K562 (cell line): ENCODE measurements at regions not wholly inside any gene's neighbourhood (a gene's known extent, or its start where the extent isn't known, plus 50 kb on each side); places are given as distances from the start of the nearest gene placed in this dataset.
A peak's percentile ranks its signal among the peaks of the same experiment; 100 is the strongest.

Experiments
- ARHGAP35 ChIP-seq: fragments of 450-650 bp; IDR thresholded peaks from 2 replicates; pipeline ENCODE4 v1.6.1; 2018; ENCODE audit not compliant: partially characterized antibody
- ARID2 ChIP-seq: fragments of 450-650 bp; IDR thresholded peaks from 2 replicates; pipeline ENCODE4 v1.6.1; 2017; ENCODE audit warnings: antibody characterized with exemption, mild to moderate bottlenecking
- CAMTA2 ChIP-seq: fragments of 250-450 bp; sonication (Bioruptor Pico); conservative IDR thresholded peaks from 2 replicates; pipeline ENCODE4 v1.5.1; 2022
- CC2D1A ChIP-seq: fragments of 450-650 bp; IDR thresholded peaks from 2 replicates; pipeline ENCODE4 v1.6.1; 2017; ENCODE audit warnings: mild to moderate bottlenecking
- E2F4 ChIP-seq: sonication (generic); formaldehyde crosslinking; IDR thresholded peaks from 2 replicates; pipeline ENCODE4 v1.8.0; 2022; ENCODE audit warnings: mild to moderate bottlenecking, low read depth, missing genetic modification reagents
- FOXM1 ChIP-seq, 2 experiments: fragments of 450-650 bp in 1 of 2; sonication (generic) in 1 of 2; formaldehyde crosslinking in 1 of 2; IDR thresholded peaks; 2 replicates each; pipeline versions ENCODE4 v1.6.1 to v1.9.0; 2017 to 2022; ENCODE audit warnings: low read depth in 2 of 2, mild to moderate bottlenecking in 2 of 2, missing genetic modification reagents in 1 of 2, moderate library complexity in 1 of 2
- GTF2B ChIP-seq: IDR thresholded peaks from 2 replicates; pipeline ENCODE4 v1.6.1; 2011; ENCODE audit not compliant: insufficient read length; ENCODE audit errors: extremely low read depth
- ILF3 ChIP-seq: fragments of 450-650 bp; IDR thresholded peaks from 2 replicates; pipeline ENCODE4 v1.6.1; 2018; ENCODE audit warnings: antibody characterized with exemption, mild to moderate bottlenecking, moderate library complexity, borderline replicate concordance
- KLF1 ChIP-seq: fragments of 450-650 bp; IDR thresholded peaks from 2 replicates; pipeline ENCODE4 v1.6.1; 2016; ENCODE audit warnings: missing genetic modification characterization, missing compliant biosample characterization
- LARP7 ChIP-seq: fragments of 450-650 bp; IDR thresholded peaks from 2 replicates; pipeline ENCODE4 v1.6.1; 2016
- MBD2 ChIP-seq: sonication (generic); IDR thresholded peaks from 2 replicates; pipeline ENCODE4 v1.6.1; 2016; ENCODE audit warnings: low read depth, borderline replicate concordance
- MCM2 ChIP-seq: fragments of 450-650 bp; IDR thresholded peaks from 2 replicates; pipeline ENCODE4 v1.6.1; 2017; ENCODE audit warnings: low read depth, mild to moderate bottlenecking
- NR4A1 ChIP-seq, 2 experiments: fragments of 250-450 bp in 1 of 2; fragments of 450-650 bp in 1 of 2; sonication (Bioruptor Pico) in 1 of 2; IDR thresholded peaks; 2 replicates each; pipeline versions ENCODE4 v1.4.0 to v1.6.1; 2016 to 2020; ENCODE audit warnings: mild to moderate bottlenecking in 2 of 2, missing compliant biosample characterization in 1 of 2, missing genetic modification characterization in 1 of 2, moderate library complexity in 1 of 2
- PPARD ChIP-seq: fragments of 250-450 bp; sonication (Bioruptor Pico); IDR thresholded peaks from 2 replicates; pipeline ENCODE4 v1.8.0; 2022; ENCODE audit warnings: inconsistent platforms, mild to moderate bottlenecking, moderate library complexity
- RUNX1 ChIP-seq: sonication (generic); IDR thresholded peaks from 2 replicates; pipeline ENCODE4 v1.6.1; 2016; ENCODE audit warnings: antibody characterized with exemption, low read depth
- STAT6 ChIP-seq: sonication (generic); formaldehyde crosslinking; IDR thresholded peaks from 2 replicates; pipeline ENCODE4 v1.8.1; 2023; ENCODE audit warnings: mild to moderate bottlenecking, missing genetic modification reagents
- TEAD4 ChIP-seq, 2 experiments: sonication (generic) in 1 of 2; formaldehyde crosslinking in 1 of 2; IDR thresholded peaks; 2 replicates each; pipeline versions ENCODE4 v1.6.1 to v1.8.0; 2012 to 2022; ENCODE audit warnings: borderline replicate concordance in 1 of 2, inconsistent platforms in 1 of 2, low read length in 1 of 2, mild to moderate bottlenecking in 1 of 2, missing genetic modification reagents in 1 of 2
- U2AF1 ChIP-seq: fragments of 200-400 bp; formaldehyde crosslinking; optimal IDR thresholded peaks from 2 replicates; pipeline ENCODE3; 2017; ENCODE audit warnings: mild to moderate bottlenecking, low read depth, low read length, moderate library complexity
- ZBTB2 ChIP-seq: fragments of 450-650 bp; IDR thresholded peaks from 2 replicates; pipeline ENCODE4 v1.6.1; 2016; ENCODE audit warnings: antibody characterized with exemption
- ZBTB9 ChIP-seq: fragments of 450-650 bp; formaldehyde crosslinking; IDR thresholded peaks from 2 replicates; pipeline ENCODE4 v1.4.0; 2020; ENCODE audit warnings: mild to moderate bottlenecking, moderate library complexity
- ZNF212 ChIP-seq: fragments of 450-650 bp; formaldehyde crosslinking; IDR thresholded peaks from 2 replicates; pipeline ENCODE4 v1.4.0; 2020; ENCODE audit warnings: mild to moderate bottlenecking

- TF ChIP-seq ZBTB9 (no peak), STAT6 (CRISPR knock-in tag) (no peak), GTF2B (no peak), E2F4 (CRISPR knock-in tag) (no peak), FOXM1 (IDR thresholded peaks at IDR 0.05; ENCODE audit: low read depth) (no peak), FOXM1 (CRISPR knock-in tag; IDR thresholded peaks at IDR 0.05; ENCODE audit: low read depth) (no peak), CC2D1A (no peak), ZBTB2 (no peak), MCM2 (no peak), MBD2 (peak; percentile 37; the same call in 1 of the 2 replicates), U2AF1 (no peak), KLF1 (tag) (no peak), ILF3 (no peak), CAMTA2 (CRISPR knock-in tag) (no peak), PPARD (CRISPR knock-in tag) (no peak), LARP7 (no peak), ARID2 (no peak), RUNX1 (no peak), TEAD4 (IDR thresholded peaks at IDR 0.05; ENCODE audit: low read length) (peak; percentile 86), TEAD4 (CRISPR knock-in tag; IDR thresholded peaks at IDR 0.05; ENCODE audit: borderline replicate concordance) (no peak), NR4A1 (CRISPR knock-in tag; IDR thresholded peaks at IDR 0.05) (no peak), NR4A1 (tag; IDR thresholded peaks at IDR 0.05) (no peak), ARHGAP35 (no peak), ZNF212 (CRISPR knock-in tag) (no peak)
Observed at GRCh38 chr2:38474715-38475566, 97.9 kb upstream of the ATL2 start (continued).
